Vagina (tissue), 2 donors: ENCODE measurements at regions not wholly inside any gene's neighbourhood (a gene's known extent, or its start where the extent isn't known, plus 50 kb on each side); places are given as distances from the start of the nearest gene placed in this dataset.

ENCODE experiments used
- CTCF ChIP-seq, 3 experiments: fragments of 450-650 bp in 2 of 3; fragments of 200-600 bp in 1 of 3; sonication (generic) in 1 of 3; IDR thresholded peaks; one replicate each; pipeline ENCODE4 v1.5.1; 2017 to 2019; ENCODE audit warnings: antibody characterized with exemption in 3 of 3, mild to moderate bottlenecking in 2 of 3, moderate library complexity in 2 of 3
- POLR2A ChIP-seq, 2 donors: fragments of 450-650 bp; IDR thresholded peaks; one replicate each; pipeline ENCODE4 v1.6.1; 2017; ENCODE audit warnings: antibody characterized with exemption in 2 of 2, mild to moderate bottlenecking in 2 of 2, moderate library complexity in 2 of 2

GRCh38 chr1:219114014-219114413 is 59.7 kb upstream of the LYPLAL1 start:
- TF ChIP-seq CTCF (IDR thresholded peaks at IDR 0.05), result no peak
- TF ChIP-seq POLR2A (IDR thresholded peaks at IDR 0.05), result no peak
